SU-DHL-6 (cell line): ENCODE measurements at regions not wholly inside any gene's neighbourhood (a gene's known extent, or its start where the extent isn't known, plus 50 kb on each side); places are given as distances from the start of the nearest gene placed in this dataset.
"Not testable (repeated sequence)": the region's sequence is repeated elsewhere in the genome, so short reads cannot be mapped to it uniquely, and the experiment has no call there.

ENCODE experiments used
- EZH2phosphoT487 ChIP-seq: fragments of 200-600 bp; sonication (generic), shearing (Covaris generic); conservative IDR thresholded peaks from 2 replicates; pipeline ENCODE4 v1.6.1; 2018; ENCODE audit warnings: mild to moderate bottlenecking, antibody characterized with exemption, low read length, moderate library complexity, mixed read lengths
- TF ChIP-seq, protein P1 (sequence below): fragments of 200-600 bp; sonication (generic); IDR thresholded peaks from one replicate; pipeline ENCODE4 v1.5.1; 2017; ENCODE audit warnings: antibody characterized with exemption, mild to moderate bottlenecking, low read length, moderate library complexity; ENCODE audit not compliant: insufficient read depth, poor library complexity, severe bottlenecking

DNA sequence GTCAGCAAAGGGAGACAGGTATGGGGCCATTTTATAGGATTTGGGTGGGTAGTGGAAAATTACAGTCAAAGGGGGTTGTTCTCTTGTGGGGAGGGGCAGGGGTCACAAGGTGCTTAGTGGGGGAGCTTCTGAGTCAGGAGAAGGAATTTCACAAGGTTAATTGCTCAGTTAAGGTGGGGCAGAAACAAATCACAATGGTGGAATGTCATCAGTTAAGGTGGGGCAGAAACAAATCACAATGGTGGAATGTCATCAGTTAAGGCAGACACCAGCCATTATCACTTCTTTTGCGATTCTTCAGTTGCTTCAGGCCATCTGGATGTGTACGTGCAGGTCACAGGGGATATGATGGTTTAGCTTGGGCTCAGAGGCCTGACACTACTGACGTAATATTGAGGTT lies 1077.6 kb downstream of the DNAJB9 start:
- TF ChIP-seq, protein P1, sequence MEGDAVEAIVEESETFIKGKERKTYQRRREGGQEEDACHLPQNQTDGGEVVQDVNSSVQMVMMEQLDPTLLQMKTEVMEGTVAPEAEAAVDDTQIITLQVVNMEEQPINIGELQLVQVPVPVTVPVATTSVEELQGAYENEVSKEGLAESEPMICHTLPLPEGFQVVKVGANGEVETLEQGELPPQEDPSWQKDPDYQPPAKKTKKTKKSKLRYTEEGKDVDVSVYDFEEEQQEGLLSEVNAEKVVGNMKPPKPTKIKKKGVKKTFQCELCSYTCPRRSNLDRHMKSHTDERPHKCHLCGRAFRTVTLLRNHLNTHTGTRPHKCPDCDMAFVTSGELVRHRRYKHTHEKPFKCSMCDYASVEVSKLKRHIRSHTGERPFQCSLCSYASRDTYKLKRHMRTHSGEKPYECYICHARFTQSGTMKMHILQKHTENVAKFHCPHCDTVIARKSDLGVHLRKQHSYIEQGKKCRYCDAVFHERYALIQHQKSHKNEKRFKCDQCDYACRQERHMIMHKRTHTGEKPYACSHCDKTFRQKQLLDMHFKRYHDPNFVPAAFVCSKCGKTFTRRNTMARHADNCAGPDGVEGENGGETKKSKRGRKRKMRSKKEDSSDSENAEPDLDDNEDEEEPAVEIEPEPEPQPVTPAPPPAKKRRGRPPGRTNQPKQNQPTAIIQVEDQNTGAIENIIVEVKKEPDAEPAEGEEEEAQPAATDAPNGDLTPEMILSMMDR = not testable (repeated sequence)
- TF ChIP-seq EZH2phosphoT487 = not testable (repeated sequence)
